ENCODE measurements at regions not wholly inside any gene's neighbourhood (a gene's known extent, or its start where the extent isn't known, plus 50 kb on each side); places are given as distances from the start of the nearest gene placed in this dataset.

GRCh38 chr4:163758032-163758431, 263.5 kb downstream of the TMA16 start:
- H4K20me1 ChIP-seq (ENCODE audit: insufficient read depth, low read length): no peaks in the 10 kb centered on the region
- H3K27ac ChIP-seq (ENCODE audit: low read length): no peak overlapping the region
- no peak overlapping the region for H3K9ac ChIP-seq (ENCODE audit: low read length)
- no peaks in the 10 kb centered on the region for H3K79me2 ChIP-seq (ENCODE audit: low read length)
- no peak overlapping the region for H3K4me2 ChIP-seq (ENCODE audit: low read length)
- no peak overlapping the region for H2AFZ ChIP-seq (ENCODE audit: low read depth, low read length)
- H3K27me3 ChIP-seq (ENCODE audit: low read depth, low read length): no peaks in the 10 kb centered on the region
- TF ChIP-seq, protein P1, sequence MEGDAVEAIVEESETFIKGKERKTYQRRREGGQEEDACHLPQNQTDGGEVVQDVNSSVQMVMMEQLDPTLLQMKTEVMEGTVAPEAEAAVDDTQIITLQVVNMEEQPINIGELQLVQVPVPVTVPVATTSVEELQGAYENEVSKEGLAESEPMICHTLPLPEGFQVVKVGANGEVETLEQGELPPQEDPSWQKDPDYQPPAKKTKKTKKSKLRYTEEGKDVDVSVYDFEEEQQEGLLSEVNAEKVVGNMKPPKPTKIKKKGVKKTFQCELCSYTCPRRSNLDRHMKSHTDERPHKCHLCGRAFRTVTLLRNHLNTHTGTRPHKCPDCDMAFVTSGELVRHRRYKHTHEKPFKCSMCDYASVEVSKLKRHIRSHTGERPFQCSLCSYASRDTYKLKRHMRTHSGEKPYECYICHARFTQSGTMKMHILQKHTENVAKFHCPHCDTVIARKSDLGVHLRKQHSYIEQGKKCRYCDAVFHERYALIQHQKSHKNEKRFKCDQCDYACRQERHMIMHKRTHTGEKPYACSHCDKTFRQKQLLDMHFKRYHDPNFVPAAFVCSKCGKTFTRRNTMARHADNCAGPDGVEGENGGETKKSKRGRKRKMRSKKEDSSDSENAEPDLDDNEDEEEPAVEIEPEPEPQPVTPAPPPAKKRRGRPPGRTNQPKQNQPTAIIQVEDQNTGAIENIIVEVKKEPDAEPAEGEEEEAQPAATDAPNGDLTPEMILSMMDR (IDR thresholded peaks at IDR 0.05; ENCODE audit: low read depth, low read length): peak; percentile 78
- TF ChIP-seq EZH2phosphoT487 (IDR thresholded peaks at IDR 0.05; ENCODE audit: low read depth): no peak
- no peaks in the 10 kb centered on the region for H3K9me3 ChIP-seq (ENCODE audit: insufficient read depth, low read length)
- H3K4me1 ChIP-seq (ENCODE audit: low read length): peaks cover 12% of the 10 kb centered on the region
- H3K36me3 ChIP-seq (replicated peaks; ENCODE audit: low read depth, low read length): no peaks in the 10 kb centered on the region
- no peak overlapping the region for H3K4me3 ChIP-seq (ENCODE audit: low read length)

DNA sequence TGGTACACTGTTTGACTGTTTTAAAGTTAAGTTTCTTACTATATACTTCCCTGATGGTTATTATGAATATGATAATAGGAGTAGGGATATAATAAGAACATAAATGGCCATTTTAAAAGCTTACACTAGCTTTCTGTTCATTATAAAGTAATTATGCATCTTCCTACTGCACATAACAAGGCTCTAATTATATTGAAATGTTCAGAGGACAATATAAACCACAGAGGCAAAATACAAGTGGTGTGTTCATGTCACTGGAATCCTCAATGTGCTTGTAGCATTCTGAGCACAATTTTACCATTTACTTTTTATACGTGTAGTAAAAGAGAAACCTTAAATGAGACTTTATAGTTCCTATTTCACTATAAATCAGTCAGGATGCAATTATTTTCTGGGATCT, 268.3 kb downstream of the TMA16 start:
- H3K4me1 ChIP-seq (ENCODE audit: low read length): no peaks in the 10 kb centered on the region
- TF ChIP-seq, protein P1 (IDR thresholded peaks at IDR 0.05; ENCODE audit: low read depth, low read length): no peak
- no peak for TF ChIP-seq EZH2phosphoT487 (IDR thresholded peaks at IDR 0.05; ENCODE audit: low read depth)
- no peaks in the 10 kb centered on the region for H3K9me3 ChIP-seq (ENCODE audit: insufficient read depth, low read length)
- H3K9ac ChIP-seq (ENCODE audit: low read length): no peak overlapping the region
- H4K20me1 ChIP-seq (ENCODE audit: insufficient read depth, low read length): no peaks in the 10 kb centered on the region
- H3K36me3 ChIP-seq (replicated peaks; ENCODE audit: low read depth, low read length): no peaks in the 10 kb centered on the region
- no peaks in the 10 kb centered on the region for H3K27me3 ChIP-seq (ENCODE audit: low read depth, low read length)
- H3K4me3 ChIP-seq (ENCODE audit: low read length): no peak overlapping the region
- no peaks in the 10 kb centered on the region for H3K79me2 ChIP-seq (ENCODE audit: low read length)
- H3K4me2 ChIP-seq (ENCODE audit: low read length): no peak overlapping the region
- no peak overlapping the region for H3K27ac ChIP-seq (ENCODE audit: low read length)
- 0 out of 2 replicates have a peak overlapping the region, but pooled peaks have one; percentile 3 for H2AFZ ChIP-seq (ENCODE audit: low read depth, low read length)

DNA sequence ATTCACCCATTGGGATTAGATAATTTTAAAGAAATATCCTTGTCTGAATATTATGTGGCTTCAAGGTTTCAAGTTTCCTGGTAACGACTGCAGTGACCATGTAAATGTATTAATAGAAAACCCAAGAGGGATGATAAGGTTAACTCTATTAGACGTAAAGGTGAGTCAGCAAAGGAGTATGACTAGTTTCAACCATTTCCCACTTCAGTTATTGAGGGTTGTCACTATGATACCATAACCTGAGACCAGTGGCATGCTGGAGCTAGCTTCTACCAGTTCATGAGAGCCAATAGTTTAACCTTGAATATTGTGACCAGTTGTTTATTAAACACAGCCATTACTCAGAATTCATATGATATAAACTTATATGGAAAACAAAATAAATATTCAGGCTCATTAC, 270.1 kb downstream of the TMA16 start:
- TF ChIP-seq, protein P1 (IDR thresholded peaks at IDR 0.05; ENCODE audit: low read depth, low read length): no peak
- TF ChIP-seq EZH2phosphoT487 (IDR thresholded peaks at IDR 0.05; ENCODE audit: low read depth): no peak
- H3K9me3 ChIP-seq (ENCODE audit: insufficient read depth, low read length): no peaks in the 10 kb centered on the region
- H3K36me3 ChIP-seq (replicated peaks; ENCODE audit: low read depth, low read length): no peaks in the 10 kb centered on the region
- H3K4me3 ChIP-seq (ENCODE audit: low read length): no peak overlapping the region
- H3K27ac ChIP-seq (ENCODE audit: low read length): no peak overlapping the region
- no peak overlapping the region for H3K4me2 ChIP-seq (ENCODE audit: low read length)
- no peaks in the 10 kb centered on the region for H4K20me1 ChIP-seq (ENCODE audit: insufficient read depth, low read length)
- H3K9ac ChIP-seq (ENCODE audit: low read length): no peak overlapping the region
- H2AFZ ChIP-seq (ENCODE audit: low read depth, low read length): 0 out of 2 replicates have a peak overlapping the region, but pooled peaks have one; percentile 8
- H3K27me3 ChIP-seq (ENCODE audit: low read depth, low read length): no peaks in the 10 kb centered on the region
- H3K4me1 ChIP-seq (ENCODE audit: low read length): no peaks in the 10 kb centered on the region
- H3K79me2 ChIP-seq (ENCODE audit: low read length): no peaks in the 10 kb centered on the region

DNA sequence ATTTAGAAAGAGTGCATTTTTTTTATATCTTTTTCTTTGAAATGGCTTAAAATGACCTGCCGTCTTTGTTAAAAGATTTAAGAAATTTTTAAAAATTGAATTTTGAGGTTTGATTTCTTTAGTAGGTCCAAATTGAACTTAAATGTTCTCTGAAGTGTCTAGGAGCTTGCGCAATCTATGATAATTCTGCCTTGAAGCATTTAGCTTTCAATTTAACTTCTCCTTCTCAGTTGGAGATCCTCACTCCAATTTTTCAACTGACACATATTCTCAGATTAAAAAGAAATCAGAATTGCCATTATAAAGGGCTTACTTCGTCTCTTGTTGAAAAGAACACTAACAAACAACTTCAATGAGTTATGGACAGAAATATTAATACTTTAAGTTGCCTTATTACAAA, 273.5 kb downstream of the TMA16 start:
- Histone ChIP-seq H3K27ac (ENCODE audit: low read length) (no peak overlapping the region), H3K4me2 (ENCODE audit: low read length) (no peak overlapping the region), H3K4me1 (ENCODE audit: low read length) (no peaks in the 10 kb centered on the region)

More for the DNA sequence above, 273.5 kb downstream of the TMA16 start:
- no peak for TF ChIP-seq EZH2phosphoT487 (IDR thresholded peaks at IDR 0.05; ENCODE audit: low read depth)
- TF ChIP-seq, protein P1 (IDR thresholded peaks at IDR 0.05; ENCODE audit: low read depth, low read length): no peak
- no peaks in the 10 kb centered on the region for H3K9me3 ChIP-seq (ENCODE audit: insufficient read depth, low read length)
- no peaks in the 10 kb centered on the region for H3K36me3 ChIP-seq (replicated peaks; ENCODE audit: low read depth, low read length)
- no peak overlapping the region for H3K4me3 ChIP-seq (ENCODE audit: low read length)
- no peaks in the 10 kb centered on the region for H3K79me2 ChIP-seq (ENCODE audit: low read length)
- no peak overlapping the region for H2AFZ ChIP-seq (ENCODE audit: low read depth, low read length)
- H3K27me3 ChIP-seq (ENCODE audit: low read depth, low read length): no peaks in the 10 kb centered on the region
- H3K9ac ChIP-seq (ENCODE audit: low read length): no peak overlapping the region
- H4K20me1 ChIP-seq (ENCODE audit: insufficient read depth, low read length): no peaks in the 10 kb centered on the region

Data from OCI-LY3 (cell line).